RCC 7860 (cell line): ENCODE measurements at regions not wholly inside any gene's neighbourhood (a gene's known extent, or its start where the extent isn't known, plus 50 kb on each side); places are given as distances from the start of the nearest gene placed in this dataset.

Experiments
- DNase-seq: peaks from one replicate; pipeline ENCODE4 v3.0.0-alpha.2; 2015; ENCODE audit warnings: low spot score
- FAIRE-seq: peaks from 2 replicates; lab custom pipeline; 2012; peaks lifted over from hg19 to GRCh38; lab: Jason Lieb, UNC

- DNase-seq (no peak), FAIRE-seq (no peak)
These were observed 647.2 kb downstream of the BNC2 start for GRCh38 chr9:16223074-16223871.

GRCh38 chr9:16230731-16231130 lies 639.7 kb downstream of the BNC2 start:
- no peak for DNase-seq
- FAIRE-seq: no peak

GRCh38 chr9:16236311-16236710 lies 634.2 kb downstream of the BNC2 start:
- FAIRE-seq: peak; percentile 75
- peak; percentile 12 for DNase-seq

GRCh38 chr9:16236882-16237281 lies 633.6 kb downstream of the BNC2 start:
- DNase-seq (peak; percentile 71), FAIRE-seq (no peak)

- no peak for DNase-seq
- FAIRE-seq: no peak
These were observed 631.8 kb downstream of the BNC2 start for GRCh38 chr9:16238623-16239138.

- FAIRE-seq: peak; percentile 89
- DNase-seq: peak; percentile 84
These were observed 629.2 kb downstream of the BNC2 start for GRCh38 chr9:16241231-16241630.

GRCh38 chr9:16243798-16244197 lies 626.7 kb downstream of the BNC2 start:
- FAIRE-seq (no peak), DNase-seq (no peak)

- FAIRE-seq: peak; percentile 77
- DNase-seq: peak; percentile 62
These were observed 624.6 kb downstream of the BNC2 start for GRCh38 chr9:16245756-16246440.

- no peak for FAIRE-seq
These were observed 623.7 kb downstream of the BNC2 start for GRCh38 chr9:16246785-16247184.

GRCh38 chr9:16247188-16247875 lies 623.1 kb downstream of the BNC2 start:
- FAIRE-seq (peak; percentile 98), DNase-seq (peak; percentile 96)

More at GRCh38 chr9:16246785-16247184, 623.7 kb downstream of the BNC2 start:
- peak; percentile 87 for DNase-seq

- DNase-seq (no peak), FAIRE-seq (no peak)
These were observed 621.6 kb downstream of the BNC2 start for GRCh38 chr9:16248822-16249221.

- DNase-seq (no peak), FAIRE-seq (no peak)
These were observed 617.9 kb downstream of the BNC2 start for GRCh38 chr9:16252616-16253015.

GRCh38 chr9:16254674-16255073 lies 615.8 kb downstream of the BNC2 start:
- FAIRE-seq (no peak), DNase-seq (no peak)

GRCh38 chr9:16255217-16255616 lies 615.3 kb downstream of the BNC2 start:
- FAIRE-seq (no peak), DNase-seq (no peak)

- FAIRE-seq: no peak
These were observed 612.9 kb downstream of the BNC2 start for GRCh38 chr9:16257604-16258003.

GRCh38 chr9:16258191-16258590 lies 612.3 kb downstream of the BNC2 start:
- FAIRE-seq (no peak), DNase-seq (no peak)

More at GRCh38 chr9:16257604-16258003, 612.9 kb downstream of the BNC2 start:
- DNase-seq: no peak

- DNase-seq (no peak), FAIRE-seq (no peak)
These were observed 611.8 kb downstream of the BNC2 start for GRCh38 chr9:16258708-16259107.

- no peak for FAIRE-seq
- no peak for DNase-seq
These were observed 607.8 kb downstream of the BNC2 start for GRCh38 chr9:16262477-16263261.

GRCh38 chr9:16265688-16266087 lies 604.8 kb downstream of the BNC2 start:
- DNase-seq (no peak), FAIRE-seq (no peak)

- DNase-seq (no peak), FAIRE-seq (no peak)
These were observed 603.7 kb downstream of the BNC2 start for GRCh38 chr9:16266648-16267276.
